Glutamatergic neuron (in vitro differentiated cells): ENCODE measurements at regions not wholly inside any gene's neighbourhood (a gene's known extent, or its start where the extent isn't known, plus 50 kb on each side); places are given as distances from the start of the nearest gene placed in this dataset.

Source experiments
- DNase-seq: peaks from one replicate; pipeline ENCODE4 v3.0.0; 2022
- H3K27ac Mint-ChIP-seq: one replicate; pipeline ENCODE4 v1.8.0; 2020; ENCODE audit warnings: mild to moderate bottlenecking, mixed read lengths, inconsistent platforms; ENCODE audit not compliant: unreplicated experiment
- H3K27me3 Mint-ChIP-seq: one replicate; pipeline ENCODE4 v1.8.0; 2020; ENCODE audit warnings: mild to moderate bottlenecking, moderate library complexity, mixed read lengths, inconsistent platforms; ENCODE audit not compliant: unreplicated experiment
- H3K36me3 Mint-ChIP-seq: one replicate; pipeline ENCODE4 v1.8.0; 2020; ENCODE audit warnings: mild to moderate bottlenecking, mixed read lengths, inconsistent platforms; ENCODE audit not compliant: unreplicated experiment
- H3K4me1 Mint-ChIP-seq: one replicate; pipeline ENCODE4 v1.8.0; 2020; ENCODE audit warnings: mild to moderate bottlenecking, low read depth, mixed read lengths, inconsistent platforms; ENCODE audit not compliant: unreplicated experiment
- H3K4me3 Mint-ChIP-seq: one replicate; pipeline ENCODE4 v1.8.0; 2020; ENCODE audit warnings: mild to moderate bottlenecking, mixed read lengths, inconsistent platforms; ENCODE audit not compliant: unreplicated experiment
- H3K9me3 Mint-ChIP-seq: one replicate; pipeline ENCODE4 v1.8.0; 2020; ENCODE audit warnings: mild to moderate bottlenecking, moderate library complexity, mixed read lengths, inconsistent platforms; ENCODE audit not compliant: unreplicated experiment
- TF ChIP-seq, protein P1 (sequence below): fragments of 200-600 bp; sonication (generic); IDR thresholded peaks from one replicate; pipeline ENCODE4 v1.5.0; 2021; ENCODE audit not compliant: partially characterized antibody, unreplicated experiment

DNA sequence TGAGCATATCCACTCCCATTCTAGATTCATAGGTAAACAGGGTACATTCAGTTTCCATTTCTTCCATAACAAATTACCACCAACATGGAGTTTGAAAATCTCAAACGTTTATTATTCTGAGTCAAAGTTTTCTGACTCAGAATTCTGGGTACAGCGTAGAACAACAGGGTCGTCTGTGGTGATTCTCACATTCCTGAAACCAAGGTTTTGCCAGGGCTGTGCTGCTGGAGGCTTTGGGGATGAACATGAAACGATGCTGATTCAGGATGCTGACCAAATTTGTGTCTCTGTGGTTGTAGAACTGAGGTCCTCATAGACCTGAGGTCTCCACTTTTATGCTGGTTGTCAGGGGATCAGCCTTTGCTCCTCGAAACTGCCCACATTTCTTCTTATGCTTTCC lies 255.7 kb downstream of the DSEL start:
- no peak overlapping the region for H3K27ac Mint-ChIP-seq
- no peak overlapping the region for H3K4me3 Mint-ChIP-seq
- no peaks in the 10 kb centered on the region for H3K36me3 Mint-ChIP-seq
- TF ChIP-seq, protein P1, sequence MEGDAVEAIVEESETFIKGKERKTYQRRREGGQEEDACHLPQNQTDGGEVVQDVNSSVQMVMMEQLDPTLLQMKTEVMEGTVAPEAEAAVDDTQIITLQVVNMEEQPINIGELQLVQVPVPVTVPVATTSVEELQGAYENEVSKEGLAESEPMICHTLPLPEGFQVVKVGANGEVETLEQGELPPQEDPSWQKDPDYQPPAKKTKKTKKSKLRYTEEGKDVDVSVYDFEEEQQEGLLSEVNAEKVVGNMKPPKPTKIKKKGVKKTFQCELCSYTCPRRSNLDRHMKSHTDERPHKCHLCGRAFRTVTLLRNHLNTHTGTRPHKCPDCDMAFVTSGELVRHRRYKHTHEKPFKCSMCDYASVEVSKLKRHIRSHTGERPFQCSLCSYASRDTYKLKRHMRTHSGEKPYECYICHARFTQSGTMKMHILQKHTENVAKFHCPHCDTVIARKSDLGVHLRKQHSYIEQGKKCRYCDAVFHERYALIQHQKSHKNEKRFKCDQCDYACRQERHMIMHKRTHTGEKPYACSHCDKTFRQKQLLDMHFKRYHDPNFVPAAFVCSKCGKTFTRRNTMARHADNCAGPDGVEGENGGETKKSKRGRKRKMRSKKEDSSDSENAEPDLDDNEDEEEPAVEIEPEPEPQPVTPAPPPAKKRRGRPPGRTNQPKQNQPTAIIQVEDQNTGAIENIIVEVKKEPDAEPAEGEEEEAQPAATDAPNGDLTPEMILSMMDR = no peak
- no peak for DNase-seq
- H3K27me3 Mint-ChIP-seq = no peaks in the 10 kb centered on the region
- H3K4me1 Mint-ChIP-seq = no peaks in the 10 kb centered on the region
- H3K9me3 Mint-ChIP-seq = no peaks in the 10 kb centered on the region

DNA sequence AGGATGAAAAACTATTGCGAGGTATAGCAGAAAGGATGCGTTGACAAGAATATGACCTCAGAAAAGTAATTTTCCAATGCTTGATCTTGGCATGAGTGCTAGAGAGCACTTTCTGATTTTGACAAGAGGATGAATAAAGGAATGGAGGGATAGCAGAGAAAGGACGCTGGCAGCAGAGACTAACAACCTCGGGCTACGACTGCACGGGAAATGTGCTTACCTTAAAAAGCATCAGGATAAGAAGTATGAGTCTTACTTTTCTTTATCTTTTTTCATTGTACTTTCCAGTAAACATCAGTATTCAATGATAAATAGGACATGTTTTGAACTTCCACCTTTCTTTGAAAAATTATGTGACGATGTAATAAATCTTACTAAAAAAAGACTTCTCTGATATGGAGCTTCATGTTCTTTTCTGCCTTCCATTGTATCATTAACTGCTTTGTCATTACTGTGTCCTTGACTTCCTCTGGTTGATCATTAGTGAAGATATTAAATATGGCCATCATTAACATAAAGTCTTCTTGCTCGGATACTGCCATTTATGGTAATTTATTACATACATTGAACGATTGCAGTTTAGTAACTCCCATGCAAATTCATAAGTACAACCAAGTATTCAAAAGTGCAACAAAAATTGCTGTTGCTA lies 265.6 kb downstream of the DSEL start:
- no peak overlapping the region for H3K4me3 Mint-ChIP-seq
- TF ChIP-seq, protein P1 = no peak
- H3K4me1 Mint-ChIP-seq = no peaks in the 10 kb centered on the region
- no peak for DNase-seq
- H3K9me3 Mint-ChIP-seq = no peaks in the 10 kb centered on the region
- H3K36me3 Mint-ChIP-seq = no peaks in the 10 kb centered on the region
- H3K27ac Mint-ChIP-seq = no peak overlapping the region
- H3K27me3 Mint-ChIP-seq = peaks cover 3% of the 10 kb centered on the region

DNA sequence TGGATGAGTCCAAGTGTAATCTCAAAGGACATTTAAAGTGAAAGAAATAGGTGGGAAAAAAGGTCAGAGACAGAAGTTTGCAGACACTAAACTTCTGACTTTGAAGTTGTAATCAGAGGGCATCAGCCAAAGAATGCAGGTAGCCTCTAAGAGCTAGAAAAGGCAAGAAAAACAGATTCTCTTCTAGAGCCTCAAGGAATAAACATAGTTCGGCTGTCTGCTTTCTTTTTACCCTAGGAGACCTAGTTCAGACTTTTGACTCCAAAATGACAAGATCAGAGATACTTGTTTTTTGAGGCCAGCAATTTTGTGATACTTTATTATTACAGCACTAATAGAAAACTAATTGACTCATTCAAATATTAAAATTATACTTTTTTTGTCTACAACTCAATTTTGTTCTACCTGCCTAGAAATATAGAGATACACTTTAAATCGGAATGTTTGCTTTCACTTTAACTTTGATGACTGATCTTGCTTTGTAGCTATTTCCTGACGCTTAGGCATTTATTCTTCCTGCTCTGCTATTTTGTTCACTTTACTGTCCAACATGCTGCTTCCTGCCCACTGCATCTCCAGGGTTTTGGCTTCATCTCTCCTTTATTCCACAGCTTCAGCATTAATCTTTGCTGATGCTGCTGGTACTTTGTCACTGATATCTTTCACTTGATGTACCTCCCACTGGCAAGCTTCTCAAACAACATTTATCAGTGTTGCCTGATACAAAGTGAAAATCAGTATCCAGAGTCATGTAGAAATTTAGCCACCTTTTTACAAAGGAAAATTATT lies 272.5 kb downstream of the DSEL start:
- DNase-seq = no peak
- TF ChIP-seq, protein P1 = no peak
- Mint-ChIP-seq H3K4me3 (no peak overlapping the region), H3K36me3 (no peaks in the 10 kb centered on the region), H3K27me3 (peaks cover 2% of the 10 kb centered on the region), H3K27ac (no peak overlapping the region), H3K4me1 (no peaks in the 10 kb centered on the region), H3K9me3 (no peaks in the 10 kb centered on the region)

DNA sequence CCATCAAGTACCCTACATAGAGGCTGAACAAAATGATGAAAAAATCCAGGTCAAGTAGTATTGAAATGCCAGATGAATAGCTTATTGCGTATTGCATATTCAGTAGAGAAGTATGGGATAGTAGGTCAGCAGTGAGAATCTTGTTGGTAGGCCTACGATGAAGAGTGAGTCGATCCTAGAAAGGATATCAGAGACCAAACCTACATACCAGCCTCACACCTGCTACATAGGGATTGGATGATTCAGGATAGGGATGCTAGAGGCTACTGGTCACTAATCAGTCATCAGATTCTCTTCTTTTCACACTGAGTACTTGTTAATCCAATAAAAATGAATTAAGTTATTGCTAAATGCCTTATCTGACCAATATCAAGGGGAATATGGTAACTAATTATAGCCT lies 274.5 kb downstream of the DSEL start:
- no peaks in the 10 kb centered on the region for H3K36me3 Mint-ChIP-seq
- H3K27ac Mint-ChIP-seq = no peak overlapping the region
- no peaks in the 10 kb centered on the region for H3K27me3 Mint-ChIP-seq
- H3K4me3 Mint-ChIP-seq = no peak overlapping the region
- H3K4me1 Mint-ChIP-seq = no peaks in the 10 kb centered on the region
- no peaks in the 10 kb centered on the region for H3K9me3 Mint-ChIP-seq
- TF ChIP-seq, protein P1 = no peak
- DNase-seq = no peak

DNA sequence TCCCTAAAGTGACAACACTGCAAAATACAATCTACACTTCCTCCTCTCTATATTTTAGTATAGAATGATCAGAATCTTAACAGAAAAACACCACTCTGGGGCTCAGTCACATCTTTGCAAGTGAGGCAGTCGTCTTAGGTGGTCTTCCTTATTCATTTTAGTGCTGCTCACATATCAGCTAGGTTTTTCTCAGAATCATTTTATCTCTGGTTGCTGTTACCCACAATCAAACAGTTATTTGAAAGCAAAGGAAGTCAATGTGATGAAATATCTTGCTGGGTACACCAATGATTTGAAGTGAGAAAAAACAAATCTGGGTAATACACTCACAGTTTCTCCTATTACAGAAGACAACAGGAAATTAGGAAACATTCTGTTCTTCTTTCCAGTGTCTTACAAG lies 275.2 kb downstream of the DSEL start:
- Mint-ChIP-seq H3K27ac (no peak overlapping the region), H3K4me3 (no peak overlapping the region), H3K9me3 (no peaks in the 10 kb centered on the region), H3K36me3 (no peaks in the 10 kb centered on the region), H3K27me3 (no peaks in the 10 kb centered on the region), H3K4me1 (no peaks in the 10 kb centered on the region)
- TF ChIP-seq, protein P1 = no peak
- DNase-seq = no peak
